Glutamatergic neuron (in vitro differentiated cells): ENCODE measurements at regions not wholly inside any gene's neighbourhood (a gene's known extent, or its start where the extent isn't known, plus 50 kb on each side); places are given as distances from the start of the nearest gene placed in this dataset.

ENCODE experiments used
- DNase-seq: peaks from one replicate; pipeline ENCODE4 v3.0.0; 2022
- H3K27ac Mint-ChIP-seq: one replicate; pipeline ENCODE4 v1.8.0; 2020; ENCODE audit warnings: mild to moderate bottlenecking, mixed read lengths, inconsistent platforms; ENCODE audit not compliant: unreplicated experiment
- H3K27me3 Mint-ChIP-seq: one replicate; pipeline ENCODE4 v1.8.0; 2020; ENCODE audit warnings: mild to moderate bottlenecking, moderate library complexity, mixed read lengths, inconsistent platforms; ENCODE audit not compliant: unreplicated experiment
- H3K36me3 Mint-ChIP-seq: one replicate; pipeline ENCODE4 v1.8.0; 2020; ENCODE audit warnings: mild to moderate bottlenecking, mixed read lengths, inconsistent platforms; ENCODE audit not compliant: unreplicated experiment
- H3K4me1 Mint-ChIP-seq: one replicate; pipeline ENCODE4 v1.8.0; 2020; ENCODE audit warnings: mild to moderate bottlenecking, low read depth, mixed read lengths, inconsistent platforms; ENCODE audit not compliant: unreplicated experiment
- H3K4me3 Mint-ChIP-seq: one replicate; pipeline ENCODE4 v1.8.0; 2020; ENCODE audit warnings: mild to moderate bottlenecking, mixed read lengths, inconsistent platforms; ENCODE audit not compliant: unreplicated experiment
- H3K9me3 Mint-ChIP-seq: one replicate; pipeline ENCODE4 v1.8.0; 2020; ENCODE audit warnings: mild to moderate bottlenecking, moderate library complexity, mixed read lengths, inconsistent platforms; ENCODE audit not compliant: unreplicated experiment
- TF ChIP-seq, protein P1 (sequence below): fragments of 200-600 bp; sonication (generic); IDR thresholded peaks from one replicate; pipeline ENCODE4 v1.5.0; 2021; ENCODE audit not compliant: partially characterized antibody, unreplicated experiment

GRCh38 chr19:5260381-5260967, 80.1 kb downstream of the PTPRS start:
- H3K4me3 Mint-ChIP-seq, result no peak overlapping the region
- H3K9me3 Mint-ChIP-seq, result peaks cover 19% of the 10 kb centered on the region
- no peak for DNase-seq
- peaks cover 11% of the 10 kb centered on the region for H3K4me1 Mint-ChIP-seq
- peaks cover 13% of the 10 kb centered on the region for H3K36me3 Mint-ChIP-seq
- H3K27me3 Mint-ChIP-seq, result peaks cover 25% of the 10 kb centered on the region
- H3K27ac Mint-ChIP-seq, result peak overlapping the region; percentile 78
- TF ChIP-seq, protein P1, sequence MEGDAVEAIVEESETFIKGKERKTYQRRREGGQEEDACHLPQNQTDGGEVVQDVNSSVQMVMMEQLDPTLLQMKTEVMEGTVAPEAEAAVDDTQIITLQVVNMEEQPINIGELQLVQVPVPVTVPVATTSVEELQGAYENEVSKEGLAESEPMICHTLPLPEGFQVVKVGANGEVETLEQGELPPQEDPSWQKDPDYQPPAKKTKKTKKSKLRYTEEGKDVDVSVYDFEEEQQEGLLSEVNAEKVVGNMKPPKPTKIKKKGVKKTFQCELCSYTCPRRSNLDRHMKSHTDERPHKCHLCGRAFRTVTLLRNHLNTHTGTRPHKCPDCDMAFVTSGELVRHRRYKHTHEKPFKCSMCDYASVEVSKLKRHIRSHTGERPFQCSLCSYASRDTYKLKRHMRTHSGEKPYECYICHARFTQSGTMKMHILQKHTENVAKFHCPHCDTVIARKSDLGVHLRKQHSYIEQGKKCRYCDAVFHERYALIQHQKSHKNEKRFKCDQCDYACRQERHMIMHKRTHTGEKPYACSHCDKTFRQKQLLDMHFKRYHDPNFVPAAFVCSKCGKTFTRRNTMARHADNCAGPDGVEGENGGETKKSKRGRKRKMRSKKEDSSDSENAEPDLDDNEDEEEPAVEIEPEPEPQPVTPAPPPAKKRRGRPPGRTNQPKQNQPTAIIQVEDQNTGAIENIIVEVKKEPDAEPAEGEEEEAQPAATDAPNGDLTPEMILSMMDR, result no peak

- H3K36me3 Mint-ChIP-seq, result peaks cover 18% of the 10 kb centered on the region
- DNase-seq, result no peak
- TF ChIP-seq, protein P1, result no peak
- peaks cover 24% of the 10 kb centered on the region for H3K27me3 Mint-ChIP-seq
- H3K4me3 Mint-ChIP-seq, result no peak overlapping the region
- peaks cover 10% of the 10 kb centered on the region for H3K4me1 Mint-ChIP-seq
- peaks cover 19% of the 10 kb centered on the region for H3K9me3 Mint-ChIP-seq
- H3K27ac Mint-ChIP-seq, result no peak overlapping the region
These were observed 80.9 kb downstream of the PTPRS start for GRCh38 chr19:5259750-5260149.

DNA sequence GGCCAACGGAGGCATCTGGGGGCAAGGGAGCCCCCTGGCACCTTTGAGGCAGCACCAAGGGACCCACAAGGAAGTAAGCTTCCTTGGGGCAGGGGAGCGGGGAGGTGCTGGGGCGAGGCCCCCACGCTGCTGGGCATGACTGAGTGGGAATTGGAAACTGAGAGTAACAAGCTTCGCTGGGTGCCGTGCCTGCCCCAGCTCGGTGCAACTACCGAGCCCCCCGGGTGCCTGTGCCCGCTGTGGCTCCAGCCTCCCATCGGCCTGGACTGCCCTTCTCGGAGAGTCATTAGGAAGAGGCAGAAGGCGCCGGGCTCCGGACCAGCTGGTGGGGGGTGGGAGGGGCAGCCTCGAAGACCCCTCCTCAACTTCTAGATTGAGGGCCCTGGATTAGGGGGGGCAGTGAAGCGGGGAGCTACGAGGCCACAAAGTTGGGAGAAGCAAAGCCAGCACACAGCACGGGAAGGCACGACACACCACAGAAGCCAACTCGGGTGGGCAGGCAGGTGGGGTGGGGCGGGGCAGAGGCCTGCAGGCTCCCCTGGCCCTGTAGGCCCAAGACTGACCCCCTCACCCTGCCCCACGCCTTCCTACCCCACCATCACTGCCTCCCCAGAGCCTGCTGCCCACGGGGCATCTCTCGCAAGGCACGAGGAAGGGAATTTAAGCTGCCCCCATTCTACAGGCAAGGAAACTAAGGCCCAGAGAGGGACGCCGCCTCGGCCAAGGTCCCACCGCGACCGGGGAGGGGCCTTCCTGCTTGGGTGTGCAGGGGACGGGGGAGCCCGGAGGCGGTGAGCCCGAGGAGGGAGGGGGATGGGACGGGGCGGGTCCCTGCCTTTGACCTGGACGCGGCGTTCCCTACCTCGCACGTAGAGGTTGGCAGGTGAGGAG, 83.2 kb downstream of the PTPRS start:
- TF ChIP-seq, protein P1, result no peak
- Mint-ChIP-seq H3K9me3 (peaks cover 17% of the 10 kb centered on the region), H3K27ac (no peak overlapping the region), H3K4me1 (peaks cover 9% of the 10 kb centered on the region), H3K4me3 (no peak overlapping the region), H3K36me3 (peaks cover 22% of the 10 kb centered on the region), H3K27me3 (peaks cover 25% of the 10 kb centered on the region)
- no peak for DNase-seq

- Mint-ChIP-seq H3K9me3 (peaks cover 17% of the 10 kb centered on the region), H3K4me3 (no peak overlapping the region), H3K27me3 (peaks cover 26% of the 10 kb centered on the region), H3K4me1 (peaks cover 9% of the 10 kb centered on the region), H3K36me3 (peaks cover 22% of the 10 kb centered on the region), H3K27ac (peak overlapping the region; percentile 62)
- TF ChIP-seq, protein P1, result no peak
- DNase-seq, result no peak
These were observed 84.9 kb downstream of the PTPRS start for GRCh38 chr19:5255602-5256231.
